Lung (tissue), 11 donors: ENCODE measurements at regions not wholly inside any gene's neighbourhood (a gene's known extent, or its start where the extent isn't known, plus 50 kb on each side); places are given as distances from the start of the nearest gene placed in this dataset.

Experiments used
- ATAC-seq: fragments of 200-7000 bp; cut with Tn5 transposase; one replicate; pipeline ENCODE4 v1.9.1; 2020; ENCODE audit warnings: moderate number of reproducible peaks; ENCODE audit not compliant: insufficient read depth, low FRiP score
- DNase-seq, 3 donors: peaks; one replicate each; pipeline ENCODE4 v3.0.0-alpha.2; 2013 to 2017
- H3K27ac ChIP-seq, 2 donors: one replicate each; pipeline ENCODE4 v1.5.1; 2013; ENCODE audit warnings: mild to moderate bottlenecking in 2 of 2, moderate library complexity in 2 of 2, control low read depth in 1 of 2, inconsistent platforms in 1 of 2, low read depth in 1 of 2, low read length in 1 of 2
- H3K27me3 ChIP-seq, 3 donors: one replicate each; pipeline ENCODE4 v1.5.1; 2013; ENCODE audit warnings: low read length in 2 of 3; ENCODE audit not compliant: control insufficient read depth in 3 of 3, insufficient read depth in 3 of 3
- H3K36me3 ChIP-seq, 4 donors: one replicate each; pipeline ENCODE4 v1.5.1; 2013; ENCODE audit warnings: low read length in 4 of 4, mild to moderate bottlenecking in 1 of 4, moderate library complexity in 1 of 4; ENCODE audit not compliant: control insufficient read depth in 4 of 4, insufficient read depth in 4 of 4
- H3K4me1 ChIP-seq, 5 donors: one replicate each; pipeline ENCODE4 v1.5.1; 2013; ENCODE audit warnings: low read length in 5 of 5, mild to moderate bottlenecking in 2 of 5, moderate library complexity in 1 of 5; ENCODE audit not compliant: control insufficient read depth in 5 of 5, insufficient read depth in 5 of 5
- H3K4me3 ChIP-seq: one replicate; pipeline ENCODE4 v1.5.1; 2013; ENCODE audit warnings: mild to moderate bottlenecking, control low read depth, moderate library complexity
- H3K9ac ChIP-seq, 2 donors: one replicate each; pipeline ENCODE4 v1.5.1; 2013; ENCODE audit warnings: low read length in 2 of 2, control low read depth in 1 of 2; ENCODE audit not compliant: insufficient read depth in 1 of 2
- H3K9me3 ChIP-seq, 4 donors: one replicate each; pipeline ENCODE4 v1.5.1; 2013; ENCODE audit warnings: low read length in 3 of 4, mild to moderate bottlenecking in 1 of 4, moderate library complexity in 1 of 4; ENCODE audit not compliant: control insufficient read depth in 4 of 4, insufficient read depth in 3 of 4
- WGBS, 2 donors: extraction: QIAGEN DNeasy Blood & Tissue Kit; methylation state at CpG; one replicate each; pipeline ENCODE4 v1.1.7; 2013; 5-methylcytosine and 5-hydroxymethylcytosine counted together
- TF ChIP-seq, protein P1 (sequence below): IDR thresholded peaks from 2 replicates; pipeline ENCODE4 v1.5.1; 2012; ENCODE audit warnings: mild to moderate bottlenecking; ENCODE audit errors: control extremely low read depth, extremely low read depth
- donor health status: control.
- donor health status: control.
- donor health status: Bipolar disorder and iron deficiency.
- donor health status: healthy.
- donor health status: DM: yes; HTN: yes; CAD: no.

DNA sequence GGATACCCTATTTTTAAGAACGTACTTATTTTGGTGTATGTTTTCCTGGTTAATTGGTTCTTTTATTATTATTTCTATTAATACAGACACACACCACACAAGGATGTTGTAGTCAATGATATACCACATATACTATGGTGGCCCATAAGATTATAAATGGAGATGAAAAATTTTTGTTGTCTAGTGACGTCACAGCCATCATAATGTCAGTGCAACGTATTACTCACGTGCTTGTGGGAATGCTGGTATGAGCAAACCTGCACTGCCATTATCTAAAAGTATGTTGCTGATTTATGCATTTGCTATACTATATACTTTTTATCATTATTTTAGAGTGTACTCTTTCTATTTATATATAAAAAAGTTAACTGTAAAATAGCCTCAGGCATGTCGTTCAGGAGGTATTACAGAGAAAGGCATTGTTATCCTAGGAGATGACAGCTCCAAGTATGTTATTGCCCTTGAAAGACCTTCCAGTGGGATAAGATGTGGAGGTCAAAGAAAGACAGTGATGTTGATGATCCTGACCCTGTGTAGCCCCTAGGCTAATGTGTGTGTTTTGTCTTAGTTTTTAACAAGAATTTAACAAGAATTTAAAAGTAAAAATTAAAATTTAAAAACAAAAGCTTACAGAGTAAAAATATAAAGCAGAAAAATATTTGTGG lies 65.6 kb upstream of the SGCD start:
- 81 to 84% methylated on average over 5 of the region's 5 CpGs for WGBS, 2 donors
- TF ChIP-seq, protein P1, sequence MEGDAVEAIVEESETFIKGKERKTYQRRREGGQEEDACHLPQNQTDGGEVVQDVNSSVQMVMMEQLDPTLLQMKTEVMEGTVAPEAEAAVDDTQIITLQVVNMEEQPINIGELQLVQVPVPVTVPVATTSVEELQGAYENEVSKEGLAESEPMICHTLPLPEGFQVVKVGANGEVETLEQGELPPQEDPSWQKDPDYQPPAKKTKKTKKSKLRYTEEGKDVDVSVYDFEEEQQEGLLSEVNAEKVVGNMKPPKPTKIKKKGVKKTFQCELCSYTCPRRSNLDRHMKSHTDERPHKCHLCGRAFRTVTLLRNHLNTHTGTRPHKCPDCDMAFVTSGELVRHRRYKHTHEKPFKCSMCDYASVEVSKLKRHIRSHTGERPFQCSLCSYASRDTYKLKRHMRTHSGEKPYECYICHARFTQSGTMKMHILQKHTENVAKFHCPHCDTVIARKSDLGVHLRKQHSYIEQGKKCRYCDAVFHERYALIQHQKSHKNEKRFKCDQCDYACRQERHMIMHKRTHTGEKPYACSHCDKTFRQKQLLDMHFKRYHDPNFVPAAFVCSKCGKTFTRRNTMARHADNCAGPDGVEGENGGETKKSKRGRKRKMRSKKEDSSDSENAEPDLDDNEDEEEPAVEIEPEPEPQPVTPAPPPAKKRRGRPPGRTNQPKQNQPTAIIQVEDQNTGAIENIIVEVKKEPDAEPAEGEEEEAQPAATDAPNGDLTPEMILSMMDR = no peak
- DNase-seq = no peak

DNA sequence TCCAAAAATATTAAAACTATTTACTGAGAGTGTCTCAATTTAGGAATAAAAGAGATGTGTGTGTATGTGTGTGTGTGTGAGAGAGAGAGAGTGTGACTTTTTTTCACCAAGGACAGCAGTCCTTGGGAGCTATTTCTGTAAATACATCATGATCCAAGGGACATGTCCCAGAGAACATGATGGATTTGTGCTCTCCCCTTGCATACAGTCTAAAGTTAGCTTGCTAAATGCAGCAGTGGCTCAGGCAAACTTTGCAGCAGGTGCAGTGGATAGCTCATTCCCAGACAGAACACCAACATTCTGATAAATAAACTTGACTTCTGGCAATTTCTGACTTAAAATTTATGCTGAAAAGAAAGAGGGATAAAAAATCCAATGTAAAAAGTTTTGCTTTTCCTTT lies 55.4 kb upstream of the SGCD start:
- Histone ChIP-seq H3K27ac (no peak overlapping the region), H3K9me3 (no peaks in the 10 kb centered on the region), H3K9ac (no peak overlapping the region), H3K36me3 (no peaks in the 10 kb centered on the region), H3K4me1 (peaks cover 0 to 9% (median 0%) of the 10 kb centered on the region in 5 donors), H3K4me3 (no peak overlapping the region), H3K27me3 (no peaks in the 10 kb centered on the region)
- ATAC-seq (no peak), DNase-seq (no peak)
- TF ChIP-seq, protein P1 = no peak

More for the DNA sequence above, 65.6 kb upstream of the SGCD start:
- no peaks in the 10 kb centered on the region for H3K36me3 ChIP-seq
- no peak overlapping the region for H3K4me3 ChIP-seq
- H3K4me1 ChIP-seq = no peaks in the 10 kb centered on the region
- no peaks in the 10 kb centered on the region for H3K9me3 ChIP-seq
- H3K27me3 ChIP-seq = no peaks in the 10 kb centered on the region
- ATAC-seq = no peak
- no peak overlapping the region for H3K27ac ChIP-seq
- no peak overlapping the region for H3K9ac ChIP-seq

DNA sequence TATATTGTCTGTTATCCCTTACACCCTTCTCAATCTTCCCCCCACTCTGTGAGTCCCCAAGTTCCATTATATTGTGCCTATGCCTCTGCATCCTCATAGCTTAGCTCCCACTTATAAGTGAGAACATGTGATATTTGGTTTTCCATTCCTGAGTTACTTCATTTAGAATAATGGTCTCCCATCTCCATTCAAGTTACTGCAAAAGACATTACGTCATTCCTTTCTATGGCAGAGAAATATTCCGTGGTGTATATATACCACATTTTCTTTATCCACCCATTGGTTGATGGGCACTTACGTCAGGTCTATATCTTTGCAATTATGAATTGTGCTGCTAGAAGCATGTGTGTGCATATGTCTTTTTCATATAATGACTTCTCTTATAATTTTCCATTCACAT lies 54.8 kb upstream of the SGCD start:
- TF ChIP-seq, protein P1 = no peak
- peaks cover 0 to 13% (median 0%) of the 10 kb centered on the region in 5 donors for H3K4me1 ChIP-seq
- H3K4me3 ChIP-seq = no peak overlapping the region
- DNase-seq = no peak
- ATAC-seq = no peak
- WGBS, 2 donors = 91 to 92% methylated on average over 3 of the region's 3 CpGs
- H3K27me3 ChIP-seq = no peaks in the 10 kb centered on the region
- no peaks in the 10 kb centered on the region for H3K9me3 ChIP-seq
- no peak overlapping the region for H3K9ac ChIP-seq
- H3K36me3 ChIP-seq = no peaks in the 10 kb centered on the region
- no peak overlapping the region for H3K27ac ChIP-seq

DNA sequence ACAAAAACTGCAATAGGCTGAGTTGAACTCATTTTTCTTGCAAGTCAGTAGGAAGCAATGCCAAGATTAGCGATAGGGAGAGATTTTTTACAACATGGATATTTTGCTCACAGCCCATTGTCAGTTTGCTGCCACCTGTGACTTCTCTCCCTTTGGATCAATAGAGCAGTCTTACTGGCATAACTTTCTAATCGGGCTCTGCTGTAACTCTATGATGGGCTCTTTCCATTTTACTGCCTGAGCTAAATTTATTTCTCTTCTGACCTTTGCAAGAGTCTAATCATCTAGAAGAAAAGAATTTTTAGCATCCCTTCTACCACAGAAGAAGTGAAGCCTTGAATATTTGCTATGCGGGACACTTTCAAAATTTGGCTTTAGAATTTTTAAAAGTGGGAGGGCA lies 53.6 kb upstream of the SGCD start:
- H3K9ac ChIP-seq = no peak overlapping the region
- TF ChIP-seq, protein P1 = no peak
- peaks cover 0 to 13% (median 0%) of the 10 kb centered on the region in 5 donors for H3K4me1 ChIP-seq
- H3K27me3 ChIP-seq = no peaks in the 10 kb centered on the region
- no peak overlapping the region for H3K27ac ChIP-seq
- H3K9me3 ChIP-seq = no peaks in the 10 kb centered on the region
- no peak overlapping the region for H3K4me3 ChIP-seq
- WGBS, 2 donors = 61 to 72% methylated on average over 3 of the region's 3 CpGs
- DNase-seq (peak in 2 of 3 donors; percentile 27 to 44), ATAC-seq (no peak)
- no peaks in the 10 kb centered on the region for H3K36me3 ChIP-seq
